Astrocyte (in vitro differentiated cells and primary cell): ENCODE measurements at regions not wholly inside any gene's neighbourhood (a gene's known extent, or its start where the extent isn't known, plus 50 kb on each side); places are given as distances from the start of the nearest gene placed in this dataset.

Experiments
- DNase-seq: peaks from one replicate; pipeline ENCODE4 v3.0.0-alpha.2; 2010; ENCODE audit warnings: low read depth
- FAIRE-seq: peaks from 2 replicates; lab custom pipeline; 2011; peaks lifted over from hg19 to GRCh38; lab: Jason Lieb, UNC
- H2AFZ ChIP-seq: 2 replicates; pipeline ENCODE4 v1.6.0; 2012; ENCODE audit warnings: low read depth, low read length, inconsistent platforms
- H3K27ac ChIP-seq: 2 replicates; pipeline ENCODE4 v1.5.1; 2011; ENCODE audit warnings: low read depth, low read length, inconsistent platforms
- H3K27me3 ChIP-seq: 2 replicates; pipeline ENCODE4 v1.6.0; 2011; ENCODE audit warnings: low read length, inconsistent platforms; ENCODE audit not compliant: insufficient read depth
- H3K36me3 ChIP-seq: 2 replicates; pipeline ENCODE4 v1.5.1; 2011; ENCODE audit warnings: low read length, inconsistent platforms; ENCODE audit not compliant: insufficient read depth
- H3K4me1 ChIP-seq: 2 replicates; pipeline ENCODE4 v1.5.1; 2011; ENCODE audit warnings: low read length, inconsistent platforms; ENCODE audit not compliant: insufficient read depth
- H3K4me2 ChIP-seq: 2 replicates; pipeline ENCODE4 v1.6.0; 2012; ENCODE audit warnings: low read length, inconsistent platforms
- H3K4me3 ChIP-seq: 2 replicates; pipeline ENCODE4 v1.5.1; 2011; ENCODE audit warnings: low read depth, mild to moderate bottlenecking, low read length, inconsistent platforms; ENCODE audit not compliant: insufficient read depth
- H3K79me2 ChIP-seq: 2 replicates; pipeline ENCODE4 v1.6.0; 2012; ENCODE audit warnings: mild to moderate bottlenecking, low read length, inconsistent platforms; ENCODE audit not compliant: insufficient read depth
- H3K9ac ChIP-seq: 2 replicates; pipeline ENCODE4 v1.6.0; 2012; ENCODE audit warnings: mild to moderate bottlenecking, low read length, inconsistent platforms
- H3K9me3 ChIP-seq: 2 replicates; pipeline ENCODE4 v1.5.1; 2012; ENCODE audit warnings: low read depth, mild to moderate bottlenecking, low read length, inconsistent platforms; ENCODE audit not compliant: insufficient read depth
- H4K20me1 ChIP-seq: 2 replicates; pipeline ENCODE4 v1.6.0; 2012; ENCODE audit warnings: low read length, inconsistent platforms; ENCODE audit not compliant: insufficient read depth
- H3K27ac Mint-ChIP-seq: one replicate; pipeline ENCODE4 v1.8.0; 2021; ENCODE audit warnings: mild to moderate bottlenecking, mixed read lengths; ENCODE audit not compliant: unreplicated experiment
- H3K27me3 Mint-ChIP-seq: one replicate; pipeline ENCODE4 v1.8.0; 2021; ENCODE audit warnings: low read depth, mixed read lengths; ENCODE audit not compliant: unreplicated experiment
- H3K36me3 Mint-ChIP-seq: one replicate; pipeline ENCODE4 v1.8.0; 2021; ENCODE audit warnings: low read depth, mixed read lengths; ENCODE audit not compliant: unreplicated experiment
- H3K4me1 Mint-ChIP-seq: one replicate; pipeline ENCODE4 v1.8.0; 2021; ENCODE audit warnings: low read depth, mixed read lengths; ENCODE audit not compliant: unreplicated experiment
- H3K4me3 Mint-ChIP-seq: one replicate; pipeline ENCODE4 v1.8.0; 2021; ENCODE audit warnings: mild to moderate bottlenecking, moderate library complexity, mixed read lengths; ENCODE audit not compliant: unreplicated experiment
- H3K9me3 Mint-ChIP-seq: one replicate; pipeline ENCODE4 v1.8.0; 2021; ENCODE audit warnings: mild to moderate bottlenecking, mixed read lengths; ENCODE audit not compliant: unreplicated experiment
- EZH2 ChIP-seq: IDR thresholded peaks from 2 replicates; pipeline ENCODE4 v1.6.1; 2012; ENCODE audit warnings: mild to moderate bottlenecking, low read length, inconsistent platforms; ENCODE audit not compliant: insufficient read depth
- TF ChIP-seq, protein P1 (sequence below): IDR thresholded peaks from 2 replicates; pipeline ENCODE4 v1.5.1; 2011; ENCODE audit warnings: low read depth, mild to moderate bottlenecking, inconsistent platforms, low read length, moderate library complexity; ENCODE audit not compliant: insufficient read depth

- Mint-ChIP-seq H3K9me3 (no peaks in the 10 kb centered on the region), H3K27ac (no peak overlapping the region), H3K27me3 (no peaks in the 10 kb centered on the region), H3K36me3 (no peaks in the 10 kb centered on the region), H3K4me1 (no peaks in the 10 kb centered on the region), H3K4me3 (no peak overlapping the region)
- DNase-seq (no peak), FAIRE-seq (no peak)
- no peaks in the 10 kb centered on the region for H3K27me3 ChIP-seq
- no peaks in the 10 kb centered on the region for H3K4me1 ChIP-seq
- TF ChIP-seq EZH2 = no peak
- TF ChIP-seq, protein P1, sequence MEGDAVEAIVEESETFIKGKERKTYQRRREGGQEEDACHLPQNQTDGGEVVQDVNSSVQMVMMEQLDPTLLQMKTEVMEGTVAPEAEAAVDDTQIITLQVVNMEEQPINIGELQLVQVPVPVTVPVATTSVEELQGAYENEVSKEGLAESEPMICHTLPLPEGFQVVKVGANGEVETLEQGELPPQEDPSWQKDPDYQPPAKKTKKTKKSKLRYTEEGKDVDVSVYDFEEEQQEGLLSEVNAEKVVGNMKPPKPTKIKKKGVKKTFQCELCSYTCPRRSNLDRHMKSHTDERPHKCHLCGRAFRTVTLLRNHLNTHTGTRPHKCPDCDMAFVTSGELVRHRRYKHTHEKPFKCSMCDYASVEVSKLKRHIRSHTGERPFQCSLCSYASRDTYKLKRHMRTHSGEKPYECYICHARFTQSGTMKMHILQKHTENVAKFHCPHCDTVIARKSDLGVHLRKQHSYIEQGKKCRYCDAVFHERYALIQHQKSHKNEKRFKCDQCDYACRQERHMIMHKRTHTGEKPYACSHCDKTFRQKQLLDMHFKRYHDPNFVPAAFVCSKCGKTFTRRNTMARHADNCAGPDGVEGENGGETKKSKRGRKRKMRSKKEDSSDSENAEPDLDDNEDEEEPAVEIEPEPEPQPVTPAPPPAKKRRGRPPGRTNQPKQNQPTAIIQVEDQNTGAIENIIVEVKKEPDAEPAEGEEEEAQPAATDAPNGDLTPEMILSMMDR = no peak
- no peak overlapping the region for H3K27ac ChIP-seq
- no peak overlapping the region for H3K4me2 ChIP-seq
- H3K36me3 ChIP-seq = no peaks in the 10 kb centered on the region
- H3K4me3 ChIP-seq = no peak overlapping the region
- no peak overlapping the region for H2AFZ ChIP-seq
- no peaks in the 10 kb centered on the region for H4K20me1 ChIP-seq
- no peaks in the 10 kb centered on the region for H3K79me2 ChIP-seq
- no peak overlapping the region for H3K9ac ChIP-seq
- H3K9me3 ChIP-seq = no peaks in the 10 kb centered on the region
Measured at GRCh38 chr4:63678358-63678931, 730.8 kb downstream of the TECRL start.

- no peak for FAIRE-seq
- Histone ChIP-seq H3K79me2 (no peaks in the 10 kb centered on the region), H3K27ac (no peak overlapping the region), H3K27me3 (no peaks in the 10 kb centered on the region), H3K4me2 (no peak overlapping the region), H3K9ac (no peak overlapping the region), H2AFZ (no peak overlapping the region), H3K36me3 (no peaks in the 10 kb centered on the region), H3K9me3 (no peaks in the 10 kb centered on the region), H3K4me3 (no peak overlapping the region), H3K4me1 (no peaks in the 10 kb centered on the region), H4K20me1 (no peaks in the 10 kb centered on the region)
- Mint-ChIP-seq H3K27me3 (no peaks in the 10 kb centered on the region), H3K9me3 (no peaks in the 10 kb centered on the region), H3K4me1 (no peaks in the 10 kb centered on the region), H3K4me3 (no peak overlapping the region), H3K27ac (no peak overlapping the region), H3K36me3 (no peaks in the 10 kb centered on the region)
- TF ChIP-seq EZH2 = no peak
- TF ChIP-seq, protein P1 = no peak
- DNase-seq = no peak
Measured at GRCh38 chr4:63670735-63671134, 738.5 kb downstream of the TECRL start.

DNA sequence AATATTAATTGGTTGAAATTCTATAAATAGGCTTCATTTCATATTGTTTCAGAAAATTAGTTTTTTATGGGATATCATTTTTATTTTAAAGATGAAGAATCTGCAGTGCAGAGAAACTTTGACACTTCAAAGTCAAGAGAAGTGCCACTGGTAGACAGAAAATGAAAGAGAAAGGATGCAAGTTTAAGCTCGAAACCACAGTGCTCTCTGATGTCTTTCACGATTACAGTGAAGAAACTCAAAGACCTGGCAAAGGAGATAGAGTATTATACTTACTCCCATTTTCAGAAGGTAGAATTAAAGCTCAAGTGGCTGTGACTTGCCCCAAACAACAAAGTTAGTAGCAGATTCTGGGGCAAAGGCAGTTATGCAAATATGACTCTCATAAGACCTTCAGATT lies 745.4 kb downstream of the TECRL start:
- Histone ChIP-seq H3K36me3 (no peaks in the 10 kb centered on the region), H3K9ac (no peak overlapping the region), H2AFZ (no peak overlapping the region), H3K9me3 (no peaks in the 10 kb centered on the region), H3K4me1 (no peaks in the 10 kb centered on the region), H4K20me1 (no peaks in the 10 kb centered on the region), H3K4me3 (no peak overlapping the region), H3K79me2 (no peaks in the 10 kb centered on the region), H3K27ac (no peak overlapping the region), H3K4me2 (no peak overlapping the region), H3K27me3 (no peaks in the 10 kb centered on the region)
- FAIRE-seq (no peak), DNase-seq (no peak)
- no peaks in the 10 kb centered on the region for H3K9me3 Mint-ChIP-seq
- H3K4me3 Mint-ChIP-seq = no peak overlapping the region
- no peaks in the 10 kb centered on the region for H3K27me3 Mint-ChIP-seq
- no peaks in the 10 kb centered on the region for H3K4me1 Mint-ChIP-seq
- no peaks in the 10 kb centered on the region for H3K36me3 Mint-ChIP-seq
- TF ChIP-seq, protein P1 = no peak
- no peak for TF ChIP-seq EZH2
- no peak overlapping the region for H3K27ac Mint-ChIP-seq
